K562 (cell line): ENCODE measurements at regions not wholly inside any gene's neighbourhood (a gene's known extent, or its start where the extent isn't known, plus 50 kb on each side); places are given as distances from the start of the nearest gene placed in this dataset.

ENCODE experiments used
- ARHGAP35 ChIP-seq: fragments of 450-650 bp; IDR thresholded peaks from 2 replicates; pipeline ENCODE4 v1.6.1; 2018; ENCODE audit not compliant: partially characterized antibody
- EP300 ChIP-seq: IDR thresholded peaks from 2 replicates; pipeline ENCODE4 v1.6.1; 2012; ENCODE audit warnings: low read length, improper control_type of control experiment
- KLF6 ChIP-seq: fragments of 250-450 bp; sonication (Bioruptor Pico); IDR thresholded peaks from 2 replicates; pipeline ENCODE4 v1.4.0; 2020; ENCODE audit warnings: mild to moderate bottlenecking, moderate library complexity, borderline replicate concordance
- POLR2A ChIP-seq: fragments of 450-650 bp; conservative IDR thresholded peaks from 2 replicates; pipeline ENCODE4 v1.6.1; 2016
- TCF7 ChIP-seq: sonication (generic); IDR thresholded peaks from 2 replicates; pipeline ENCODE4 v1.6.1; 2016; ENCODE audit warnings: antibody characterized with exemption, borderline replicate concordance
- ZNF354B ChIP-seq: fragments of 250-450 bp; sonication (Bioruptor Pico); IDR thresholded peaks from 2 replicates; pipeline ENCODE4 v1.4.0; 2020
- TF ChIP-seq, protein P1 (sequence below): IDR thresholded peaks from 3 replicates; pipeline ENCODE4 v1.6.1; 2011; ENCODE audit warnings: borderline replicate concordance, mild to moderate bottlenecking; ENCODE audit not compliant: insufficient read length, insufficient read depth
- TF ChIP-seq, protein P2 (sequence below): sonication (generic); formaldehyde crosslinking; IDR thresholded peaks from 2 replicates; pipeline ENCODE4 v1.9.0; 2022; ENCODE audit warnings: mild to moderate bottlenecking, missing genetic modification reagents

DNA sequence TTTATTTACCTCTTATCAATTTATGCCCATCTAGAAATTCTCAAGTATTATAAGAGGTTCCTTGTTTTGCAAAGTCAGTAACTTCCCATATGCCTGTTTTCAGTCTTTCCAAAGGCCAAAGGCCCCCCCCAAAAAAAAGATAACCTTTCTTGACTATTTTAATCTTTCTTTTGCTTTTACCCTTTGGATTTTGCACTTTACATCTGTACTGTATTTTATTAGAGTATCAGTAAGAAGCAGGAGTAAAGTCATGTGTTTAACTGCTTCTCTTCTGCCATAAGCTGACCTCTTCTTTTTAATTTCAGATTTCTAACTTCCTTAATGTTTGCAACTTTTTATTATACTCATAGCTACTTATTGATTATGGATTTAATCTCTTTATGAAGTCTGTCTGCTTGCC lies 716.4 kb upstream of the NOVA1 start:
- TF ChIP-seq, protein P1, sequence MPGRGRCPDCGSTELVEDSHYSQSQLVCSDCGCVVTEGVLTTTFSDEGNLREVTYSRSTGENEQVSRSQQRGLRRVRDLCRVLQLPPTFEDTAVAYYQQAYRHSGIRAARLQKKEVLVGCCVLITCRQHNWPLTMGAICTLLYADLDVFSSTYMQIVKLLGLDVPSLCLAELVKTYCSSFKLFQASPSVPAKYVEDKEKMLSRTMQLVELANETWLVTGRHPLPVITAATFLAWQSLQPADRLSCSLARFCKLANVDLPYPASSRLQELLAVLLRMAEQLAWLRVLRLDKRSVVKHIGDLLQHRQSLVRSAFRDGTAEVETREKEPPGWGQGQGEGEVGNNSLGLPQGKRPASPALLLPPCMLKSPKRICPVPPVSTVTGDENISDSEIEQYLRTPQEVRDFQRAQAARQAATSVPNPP = no peak
- TF ChIP-seq, protein P2, sequence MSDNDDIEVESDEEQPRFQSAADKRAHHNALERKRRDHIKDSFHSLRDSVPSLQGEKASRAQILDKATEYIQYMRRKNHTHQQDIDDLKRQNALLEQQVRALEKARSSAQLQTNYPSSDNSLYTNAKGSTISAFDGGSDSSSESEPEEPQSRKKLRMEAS (CRISPR knock-in tag) = no peak
- no peak for TF ChIP-seq ZNF354B
- no peak for TF ChIP-seq ARHGAP35
- TF ChIP-seq KLF6 (CRISPR knock-in tag) = no peak
- no peak for TF ChIP-seq EP300
- TF ChIP-seq TCF7 = no peak
- TF ChIP-seq POLR2A = no peak
